GM18517 (cell line): ENCODE measurements at regions not wholly inside any gene's neighbourhood (a gene's known extent, or its start where the extent isn't known, plus 50 kb on each side); places are given as distances from the start of the nearest gene placed in this dataset.
"Not testable (repeated sequence)": the region's sequence is repeated elsewhere in the genome, so short reads cannot be mapped to it uniquely, and the experiment has no call there.

Experiments used
- ATAC-seq: cut with Tn5 transposase; IDR thresholded peaks from one replicate; pipeline ENCODE4 v1.9.1; 2021; ENCODE audit warnings: mild to moderate bottlenecking, moderate library complexity; ENCODE audit not compliant: unreplicated experiment

GRCh38 chr6:21741221-21742109 lies 147.9 kb downstream of the SOX4 start:
- ATAC-seq = no peak

- ATAC-seq = no peak
Measured at GRCh38 chr6:21742238-21742660, 148.7 kb downstream of the SOX4 start.

- ATAC-seq = no peak
Measured at GRCh38 chr6:21744331-21744730, 150.8 kb downstream of the SOX4 start.

GRCh38 chr6:21745543-21746337 lies 152.2 kb downstream of the SOX4 start:
- no peak for ATAC-seq

- no peak for ATAC-seq
Measured at GRCh38 chr6:21747441-21747840, 153.9 kb downstream of the SOX4 start.

- no peak for ATAC-seq
Measured at GRCh38 chr6:21748343-21749056, 154.9 kb downstream of the SOX4 start.

GRCh38 chr6:21749754-21750153 lies 156.2 kb downstream of the SOX4 start:
- no peak for ATAC-seq

- ATAC-seq = no peak
Measured at GRCh38 chr6:21750575-21750974, 157.0 kb downstream of the SOX4 start.

GRCh38 chr6:21751608-21752007 lies 158.1 kb downstream of the SOX4 start:
- no peak for ATAC-seq

- ATAC-seq = no peak
Measured at GRCh38 chr6:21752054-21752811, 158.7 kb downstream of the SOX4 start.

GRCh38 chr6:21753241-21754108 lies 159.9 kb downstream of the SOX4 start:
- no peak for ATAC-seq

- no peak for ATAC-seq
Measured at GRCh38 chr6:21754891-21755290, 161.3 kb downstream of the SOX4 start.

- ATAC-seq = no peak
Measured at GRCh38 chr6:21756487-21756886, 162.9 kb downstream of the SOX4 start.

- not testable (repeated sequence) for ATAC-seq
Measured at GRCh38 chr6:21757392-21757791, 163.8 kb downstream of the SOX4 start.

GRCh38 chr6:21759721-21760120 lies 166.2 kb downstream of the SOX4 start:
- no peak for ATAC-seq

GRCh38 chr6:21761053-21761730 lies 167.6 kb downstream of the SOX4 start:
- not testable (repeated sequence) for ATAC-seq

GRCh38 chr6:21764989-21765388 lies 171.4 kb downstream of the SOX4 start:
- ATAC-seq = no peak

- no peak for ATAC-seq
Measured at GRCh38 chr6:21767891-21768648, 174.5 kb downstream of the SOX4 start.
